ENCODE measurements at regions not wholly inside any gene's neighbourhood (a gene's known extent, or its start where the extent isn't known, plus 50 kb on each side); places are given as distances from the start of the nearest gene placed in this dataset.

- H3K79me1 ChIP-seq (ENCODE audit: low read depth, low read length), result no peaks in the 10 kb centered on the region
- ChIA-PET POLR2A (ENCODE audit: partially characterized antibody) (no interaction called here), CTCF (ENCODE audit: partially characterized antibody) (no interaction called here)
- no peak overlapping the region for H3K14ac ChIP-seq (ENCODE audit: insufficient read length)
- H4K20me1 ChIP-seq (replicated peaks in 1 of 2; ENCODE audit: control insufficient read depth in 1 of 2, insufficient read depth in 2 of 2, low read length in 2 of 2), result no peaks in the 10 kb centered on the region
- H3K23ac ChIP-seq (ENCODE audit: insufficient read length), result no peak overlapping the region
- H2BK5ac ChIP-seq (ENCODE audit: low read depth, low read length), result no peak overlapping the region
- no peak for FAIRE-seq
- no peak overlapping the region for H3K56ac ChIP-seq (replicated peaks; ENCODE audit: insufficient read length, low read depth, low read length)
- H3K79me2 ChIP-seq (ENCODE audit: control insufficient read depth in 1 of 2, insufficient read depth in 2 of 2, low read length in 2 of 2), result no peaks in the 10 kb centered on the region
- no peak overlapping the region for H2AK5ac ChIP-seq (ENCODE audit: low read depth, low read length)
- WGBS, 2 experiments (ENCODE audit: extremely low coverage in 1 of 2, insufficient coverage in 1 of 2, insufficient read length in 1 of 2, insufficient replicate concordance in 2 of 2, low coverage in 1 of 2, low lambda C conversion rate in 2 of 2, missing lambda C conversion rate in 1 of 2), result no CpG with 5 or more reads among the region's 1 CpG
- no peak overlapping the region for H3K4ac ChIP-seq (replicated peaks; ENCODE audit: insufficient read length, low read depth, low read length)
- H3K27me3 ChIP-seq (replicated peaks in 1 of 4; ENCODE audit: control insufficient read depth in 3 of 4, extremely low read depth in 1 of 4, insufficient read depth in 3 of 4, low read length in 3 of 4), result no peaks in the 10 kb centered on the region
- no peak overlapping the region for H2AFZ ChIP-seq (ENCODE audit: low read length)
- no peak overlapping the region for H3K27ac ChIP-seq (ENCODE audit: low read depth, low read length)
- no peaks in the 10 kb centered on the region; the same call in 1 of the 2 replicates for H3K23me2 ChIP-seq (ENCODE audit: low read depth, low read length)
- no peak overlapping the region for H2BK15ac ChIP-seq (ENCODE audit: low read length)
- no peaks in the 10 kb centered on the region for H3K9me3 ChIP-seq (ENCODE audit: insufficient read depth in 2 of 2, low read depth in 1 of 2, low read length in 1 of 2)
- no peak overlapping the region for H3K9ac ChIP-seq (replicated peaks in 1 of 4; ENCODE audit: extremely low read depth in 1 of 4, low read depth in 3 of 4, low read length in 3 of 4)
- H3K4me2 ChIP-seq (ENCODE audit: insufficient read depth in 1 of 2, low read depth in 2 of 2, low read length in 2 of 2), result no peak overlapping the region
- no peak overlapping the region for H3K4me3 ChIP-seq (ENCODE audit: extremely low read depth in 1 of 4, insufficient read depth in 2 of 4, low read depth in 3 of 4, low read length in 4 of 4)
- H2BK12ac ChIP-seq (ENCODE audit: low read depth, low read length), result no peak overlapping the region
- H4K5ac ChIP-seq (ENCODE audit: insufficient read length, low read depth, low read length), result no peak overlapping the region
- H2BK120ac ChIP-seq (replicated peaks; ENCODE audit: low read depth, low read length), result no peak overlapping the region
- no peak for DNase-seq (ENCODE audit: low read depth in 1 of 2, low spot score in 2 of 2)
- H2BK20ac ChIP-seq (ENCODE audit: low read length), result no peak overlapping the region
- no peak overlapping the region for H4K91ac ChIP-seq (replicated peaks; ENCODE audit: insufficient read length, low read length)
- H3K18ac ChIP-seq (ENCODE audit: extremely low read depth, low read length), result no peak overlapping the region
- H3K36me3 ChIP-seq (ENCODE audit: control insufficient read depth in 2 of 4, insufficient read depth in 4 of 4, low read length in 3 of 4), result no peaks in the 10 kb centered on the region
- H3K4me1 ChIP-seq (replicated peaks in 1 of 4; ENCODE audit: control insufficient read depth in 3 of 4, insufficient read depth in 4 of 4, low read length in 3 of 4), result no peaks in the 10 kb centered on the region
- no peak overlapping the region for H4K8ac ChIP-seq (ENCODE audit: extremely low read depth, insufficient read depth, low read length)
- TF ChIP-seq RFX5 (IDR thresholded peaks at IDR 0.05; ENCODE audit: borderline replicate concordance, low read depth, low read length) (no peak), KDM5A (IDR thresholded peaks at IDR 0.05; ENCODE audit: low read length) (no peak), ASH2L (IDR thresholded peaks at IDR 0.05; ENCODE audit: low read length) (no peak), CREB1 (IDR thresholded peaks at IDR 0.05) (no peak), POLR2A (IDR thresholded peaks at IDR 0.05; ENCODE audit: control extremely low read depth in 1 of 2, low read depth in 2 of 2, low read length in 2 of 2) (no peak), PHF8 (conservative IDR thresholded peaks at IDR 0.05; ENCODE audit: low read depth, low read length) (no peak), RBBP5 (IDR thresholded peaks at IDR 0.05; ENCODE audit: borderline replicate concordance, low read depth, low read length) (no peak), JUND (IDR thresholded peaks at IDR 0.05; ENCODE audit: low read length) (no peak), RAD21 (IDR thresholded peaks at IDR 0.05 in 1 of 2, conservative IDR thresholded peaks at IDR 0.05 in 1 of 2; ENCODE audit: low read depth in 2 of 2, low read length in 2 of 2) (no peak), EP300 (IDR thresholded peaks at IDR 0.05; ENCODE audit: borderline replicate concordance in 1 of 2, low read depth in 2 of 2, low read length in 2 of 2) (no peak), CTCF (IDR thresholded peaks at IDR 0.05; ENCODE audit: control extremely low read depth in 1 of 3, insufficient read depth in 1 of 3, low read depth in 1 of 3, low read length in 3 of 3) (no peak)
Measured at GRCh38 chrX:13464599-13465275, 104.7 kb upstream of the EGFL6 start.

Measured in H1 (cell line).